Spinal cord (tissue), 9 donors: ENCODE measurements at regions not wholly inside any gene's neighbourhood (a gene's known extent, or its start where the extent isn't known, plus 50 kb on each side); places are given as distances from the start of the nearest gene placed in this dataset.

Experiments used
- DNase-seq, 6 donors: peaks; one replicate each; pipeline versions ENCODE4 v3.0.0 to v3.0.0-alpha.2; 2013 to 2015; ENCODE audit warnings: low spot score in 6 of 6, low read depth in 4 of 6
- H3K27ac ChIP-seq: one replicate; pipeline ENCODE4 v1.5.1; 2013; ENCODE audit warnings: low read depth, low read length, control low read depth
- H3K27me3 ChIP-seq: one replicate; pipeline ENCODE4 v1.6.1; 2013; ENCODE audit warnings: low read length; ENCODE audit not compliant: control insufficient read depth, insufficient read depth
- H3K36me3 ChIP-seq: one replicate; pipeline ENCODE4 v1.6.1; 2013; ENCODE audit warnings: low read length; ENCODE audit not compliant: control insufficient read depth, insufficient read depth
- H3K4me1 ChIP-seq: one replicate; pipeline ENCODE4 v1.6.1; 2013; ENCODE audit warnings: low read length; ENCODE audit not compliant: control insufficient read depth, insufficient read depth
- H3K4me3 ChIP-seq: one replicate; pipeline ENCODE4 v1.5.1; 2013; ENCODE audit warnings: low read depth, low read length, control low read depth
- H3K9me3 ChIP-seq: one replicate; pipeline ENCODE4 v1.6.1; 2013; ENCODE audit warnings: low read length; ENCODE audit not compliant: control insufficient read depth, insufficient read depth
- WGBS: methylation state at CpG from one replicate; pipeline ENCODE4 v1.1.5; 2013; ENCODE audit warnings: missing lambda C conversion rate; ENCODE audit not compliant: insufficient coverage; 5-methylcytosine and 5-hydroxymethylcytosine counted together
- donor health status: healthy.

DNA sequence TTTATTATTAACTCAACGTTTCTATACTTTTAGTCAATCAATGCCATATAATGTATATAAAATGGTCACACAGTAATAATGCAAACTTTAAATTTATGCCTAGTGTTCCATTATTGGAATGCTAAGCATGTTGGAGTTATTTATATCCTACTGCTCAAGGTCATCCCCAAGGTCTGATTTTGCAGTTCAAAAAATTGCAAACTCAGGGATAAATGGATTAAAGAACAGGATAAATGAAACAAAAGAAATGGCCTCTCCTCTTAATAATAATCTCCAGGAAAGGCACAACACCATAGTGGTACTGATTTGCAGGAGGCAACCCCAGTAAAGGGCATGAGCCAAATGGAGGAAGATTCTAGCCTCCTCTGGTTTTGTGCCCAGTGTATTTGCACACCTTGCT lies 436.4 kb downstream of the EPHA4 start:
- Histone ChIP-seq H3K9me3 (no peaks in the 10 kb centered on the region), H3K4me1 (no peaks in the 10 kb centered on the region), H3K27me3 (no peaks in the 10 kb centered on the region), H3K36me3 (no peaks in the 10 kb centered on the region), H3K4me3 (no peak overlapping the region), H3K27ac (no peak overlapping the region)
- no CpG with 5 or more reads among the region's 1 CpG for WGBS
- DNase-seq: no peak

DNA sequence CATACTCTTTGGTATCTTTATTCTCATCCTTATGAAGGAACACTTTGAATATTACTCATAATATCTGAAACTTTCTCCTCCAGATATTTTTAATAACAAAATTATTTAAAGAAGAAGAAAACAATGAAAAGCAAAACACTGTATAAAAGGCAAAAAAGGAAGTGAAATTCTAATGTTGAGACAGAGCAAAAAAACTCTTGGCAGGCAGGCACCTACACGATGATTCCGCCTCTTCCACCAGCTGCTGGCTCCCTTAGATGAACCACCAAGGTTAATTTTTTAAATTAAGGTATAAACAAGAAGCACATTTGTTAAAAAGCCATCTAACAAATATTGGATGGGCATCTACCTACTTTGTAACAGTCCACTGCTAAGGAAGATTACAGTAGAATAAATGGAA lies 434.7 kb downstream of the EPHA4 start:
- Histone ChIP-seq H3K27ac (no peak overlapping the region), H3K27me3 (no peaks in the 10 kb centered on the region), H3K4me3 (no peak overlapping the region), H3K36me3 (no peaks in the 10 kb centered on the region), H3K9me3 (no peaks in the 10 kb centered on the region), H3K4me1 (no peaks in the 10 kb centered on the region)
- no CpG with 5 or more reads among the region's 2 CpGs for WGBS
- DNase-seq: no peak

DNA sequence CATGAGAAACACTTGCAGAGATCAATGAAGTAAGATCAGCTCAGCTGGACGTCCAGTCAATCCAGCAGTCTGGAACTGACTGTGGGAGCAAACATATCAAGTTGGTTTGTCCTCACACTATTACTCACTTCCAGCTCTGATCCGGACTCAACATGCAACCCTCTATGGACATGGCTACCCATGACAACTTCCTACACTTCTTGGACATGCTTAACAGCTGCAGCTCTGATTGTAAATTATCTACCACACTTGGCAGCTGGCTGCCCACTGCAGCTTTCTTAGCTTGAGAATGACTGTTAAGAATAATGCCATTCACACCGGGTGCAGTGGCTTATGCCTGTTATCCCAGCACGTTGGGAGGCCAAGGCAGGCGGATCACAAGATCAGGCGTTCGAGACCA lies 429.8 kb downstream of the EPHA4 start:
- H3K9me3 ChIP-seq: no peaks in the 10 kb centered on the region
- H3K4me1 ChIP-seq: no peaks in the 10 kb centered on the region
- no peaks in the 10 kb centered on the region for H3K36me3 ChIP-seq
- no peaks in the 10 kb centered on the region for H3K27me3 ChIP-seq
- no peak overlapping the region for H3K27ac ChIP-seq
- DNase-seq: no peak
- 79% methylated on average over 6 of the region's 7 CpGs for WGBS
- H3K4me3 ChIP-seq: no peak overlapping the region

DNA sequence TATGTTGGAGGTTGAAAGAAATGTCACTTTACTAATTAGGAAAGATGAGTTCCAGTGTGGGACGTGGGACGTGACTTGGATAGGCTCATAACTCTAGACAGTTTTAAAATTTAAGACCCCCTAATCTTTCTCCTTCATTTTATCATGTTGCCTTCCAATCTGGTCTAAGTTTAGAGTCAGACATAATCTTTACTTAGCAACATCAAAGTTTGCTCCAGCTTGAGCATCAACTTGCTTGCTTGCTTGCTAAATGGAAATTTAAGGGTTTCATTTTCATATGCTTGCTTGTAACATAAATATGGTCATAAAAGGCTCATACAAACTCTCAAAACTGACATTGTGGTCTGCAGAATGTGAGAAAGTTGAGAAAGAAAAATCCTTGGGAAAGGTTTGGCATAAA lies 428.9 kb downstream of the EPHA4 start:
- peak in 1 of 6 donors; percentile 51 for DNase-seq
- Histone ChIP-seq H3K9me3 (no peaks in the 10 kb centered on the region), H3K4me3 (no peak overlapping the region), H3K27ac (no peak overlapping the region), H3K36me3 (no peaks in the 10 kb centered on the region), H3K4me1 (no peaks in the 10 kb centered on the region), H3K27me3 (no peaks in the 10 kb centered on the region)
- WGBS: no CpG with 5 or more reads among the region's 2 CpGs

DNA sequence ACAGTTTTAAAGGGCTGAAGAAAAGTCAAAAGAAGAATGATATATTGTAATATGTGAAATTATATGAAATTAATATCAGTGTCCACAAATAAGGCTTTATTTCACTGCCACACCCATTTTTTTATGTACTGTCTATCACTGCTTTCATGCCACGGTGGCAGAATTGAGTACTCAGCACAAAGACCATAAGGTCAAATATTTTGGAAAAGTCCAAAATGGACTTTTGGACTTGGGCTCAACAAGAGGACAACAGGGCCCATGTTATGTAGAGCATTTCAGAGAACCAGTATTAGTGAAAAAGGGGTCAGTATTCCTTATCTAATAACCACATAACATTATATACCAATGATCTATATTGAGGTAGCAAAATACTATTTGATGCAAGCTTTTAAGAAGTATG lies 427.2 kb downstream of the EPHA4 start:
- no peak for DNase-seq
- H3K4me3 ChIP-seq: no peak overlapping the region
- no peaks in the 10 kb centered on the region for H3K9me3 ChIP-seq
- H3K27me3 ChIP-seq: no peaks in the 10 kb centered on the region
- no peak overlapping the region for H3K27ac ChIP-seq
- H3K36me3 ChIP-seq: no peaks in the 10 kb centered on the region
- WGBS: no CpG with 5 or more reads among the region's 1 CpG
- H3K4me1 ChIP-seq: no peaks in the 10 kb centered on the region

DNA sequence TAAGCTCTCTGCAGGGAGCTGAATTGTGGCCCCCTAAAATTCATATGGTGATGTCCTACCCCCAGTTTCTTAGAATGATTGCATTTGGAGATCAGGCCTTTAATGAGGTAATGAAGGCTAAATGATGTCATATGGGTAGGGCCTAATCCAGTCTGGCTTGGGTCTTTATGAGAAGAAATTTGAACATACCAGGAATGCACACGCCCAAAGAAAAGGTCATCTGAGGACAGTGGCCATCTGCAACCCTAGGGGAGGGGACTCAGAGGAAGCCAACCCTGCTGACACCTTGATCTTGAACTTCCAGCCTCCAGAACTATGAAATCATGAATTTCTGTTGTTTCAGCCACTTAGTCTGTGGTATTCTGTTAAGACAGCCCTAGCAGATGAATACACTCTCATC lies 426.7 kb downstream of the EPHA4 start:
- Histone ChIP-seq H3K36me3 (no peaks in the 10 kb centered on the region), H3K27ac (no peak overlapping the region), H3K4me3 (no peak overlapping the region), H3K27me3 (no peaks in the 10 kb centered on the region), H3K9me3 (no peaks in the 10 kb centered on the region), H3K4me1 (no peaks in the 10 kb centered on the region)
- WGBS: no CpG with 5 or more reads among the region's 1 CpG
- DNase-seq: no peak

DNA sequence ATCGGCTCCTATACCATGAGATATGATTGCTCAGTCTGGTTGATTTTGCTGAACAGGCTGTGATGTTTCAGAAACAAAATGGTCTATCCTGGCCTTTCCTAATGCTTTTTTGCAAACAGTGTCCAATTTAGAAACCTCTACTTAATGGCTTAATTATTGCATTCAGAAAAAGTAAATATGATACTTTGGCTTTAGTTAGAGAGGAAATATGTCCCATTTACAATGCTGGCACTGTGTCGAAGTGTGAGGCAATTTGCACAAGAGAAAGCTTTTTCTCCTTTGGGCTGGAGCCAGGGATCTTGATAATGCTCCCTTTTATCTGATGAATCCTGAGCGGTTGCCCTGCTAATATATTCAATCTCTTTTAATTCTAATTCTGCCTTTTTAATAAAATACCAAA lies 418.9 kb downstream of the EPHA4 start:
- no peaks in the 10 kb centered on the region for H3K36me3 ChIP-seq
- H3K27me3 ChIP-seq: no peaks in the 10 kb centered on the region
- no peaks in the 10 kb centered on the region for H3K9me3 ChIP-seq
- peaks cover 4% of the 10 kb centered on the region for H3K4me1 ChIP-seq
- no peak overlapping the region for H3K27ac ChIP-seq
- WGBS: 57% methylated on average over 2 of the region's 3 CpGs
- H3K4me3 ChIP-seq: no peak overlapping the region
- peak; percentile 26 to 91 (median 44) for DNase-seq

DNA sequence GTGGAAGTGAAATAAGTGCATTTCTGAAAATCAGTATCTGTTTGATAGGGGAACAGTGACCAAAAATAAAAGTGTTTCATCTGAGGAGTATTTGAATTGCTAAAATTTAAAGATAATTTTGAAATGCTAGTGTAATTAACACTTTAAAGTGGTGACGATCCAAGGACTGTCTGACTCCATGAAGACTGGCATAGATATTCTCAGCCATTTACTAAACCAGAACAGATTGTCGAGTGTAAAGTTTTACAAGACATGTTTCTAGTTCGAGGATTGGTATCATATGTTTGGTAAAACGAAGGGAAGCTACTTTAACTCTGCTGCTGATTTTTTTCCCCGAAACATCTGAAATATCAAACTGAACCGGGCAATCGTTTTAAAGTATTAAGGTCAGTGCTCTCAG lies 417.9 kb downstream of the EPHA4 start:
- Histone ChIP-seq H3K36me3 (no peaks in the 10 kb centered on the region), H3K4me1 (peaks cover 4% of the 10 kb centered on the region), H3K27me3 (no peaks in the 10 kb centered on the region), H3K27ac (no peak overlapping the region), H3K4me3 (no peak overlapping the region), H3K9me3 (no peaks in the 10 kb centered on the region)
- peak in 1 of 6 donors; percentile 85 for DNase-seq
- WGBS: 89% methylated on average over 3 of the region's 7 CpGs

DNA sequence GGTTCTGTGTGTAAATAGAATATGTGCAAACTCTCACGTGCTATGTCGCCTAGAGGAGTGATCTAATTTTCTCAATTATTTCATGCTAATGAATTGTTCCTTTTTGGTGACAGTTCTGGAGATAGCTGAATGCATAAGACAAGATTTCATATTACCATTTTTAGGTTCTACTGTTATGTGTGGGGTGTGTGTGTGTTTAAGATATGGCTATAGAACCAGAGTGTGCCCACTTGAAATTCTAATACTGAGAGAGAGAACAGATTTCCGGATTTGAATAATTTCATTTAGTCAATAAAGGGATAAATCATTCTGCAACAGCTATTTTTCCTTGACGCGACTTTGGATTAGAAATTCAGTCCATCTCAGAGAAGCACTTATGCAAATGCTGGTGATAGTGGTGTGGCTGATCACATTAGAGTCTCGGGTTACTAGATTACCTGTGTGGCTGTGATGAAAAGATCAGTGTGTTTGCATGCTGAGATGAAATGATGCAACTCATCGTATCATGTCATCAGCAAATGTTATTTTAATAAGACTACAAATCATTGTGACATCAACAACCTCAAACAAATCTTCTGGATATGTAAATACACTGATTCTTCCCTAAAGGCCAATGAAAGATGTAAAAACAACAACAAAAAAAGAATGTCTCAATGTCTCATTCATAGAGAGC lies 415.9 kb downstream of the EPHA4 start:
- H3K27me3 ChIP-seq: no peaks in the 10 kb centered on the region
- no peaks in the 10 kb centered on the region for H3K9me3 ChIP-seq
- no peak overlapping the region for H3K4me3 ChIP-seq
- H3K27ac ChIP-seq: no peak overlapping the region
- H3K4me1 ChIP-seq: peaks cover 4% of the 10 kb centered on the region
- DNase-seq: peak in 2 of 6 donors; percentile 4 to 21
- H3K36me3 ChIP-seq: no peaks in the 10 kb centered on the region
- 78% methylated on average over 3 of the region's 7 CpGs for WGBS

DNA sequence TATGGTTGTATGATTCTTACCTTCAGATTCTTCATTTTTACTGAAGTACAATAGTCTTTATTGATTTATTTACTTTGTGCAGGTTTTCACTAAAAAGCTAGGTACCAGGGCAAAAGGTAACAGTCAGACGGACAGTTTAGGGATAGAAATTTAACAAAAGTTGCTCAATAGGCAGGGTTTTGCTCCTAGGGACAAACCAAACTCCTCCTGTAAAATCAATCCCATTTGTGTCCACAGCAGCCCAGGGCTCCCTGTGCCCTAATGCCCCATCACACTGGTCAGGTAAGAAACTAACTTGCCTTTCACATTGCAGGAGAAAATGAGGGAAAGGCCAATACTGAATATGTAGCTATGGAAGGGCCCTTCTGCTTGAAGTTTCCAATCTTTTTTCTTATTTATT lies 410.9 kb downstream of the EPHA4 start:
- Histone ChIP-seq H3K4me1 (no peaks in the 10 kb centered on the region), H3K4me3 (no peak overlapping the region), H3K36me3 (no peaks in the 10 kb centered on the region), H3K27ac (no peak overlapping the region), H3K27me3 (no peaks in the 10 kb centered on the region), H3K9me3 (no peaks in the 10 kb centered on the region)
- DNase-seq: no peak
- WGBS: no CpG with 5 or more reads among the region's 1 CpG
